ENCODE measurements at regions not wholly inside any gene's neighbourhood (a gene's known extent, or its start where the extent isn't known, plus 50 kb on each side); places are given as distances from the start of the nearest gene placed in this dataset.

- DNase-seq, result no peak
Observed at GRCh38 chr10:131726076-131726880, 174.5 kb upstream of the PPP2R2D start.

- no peak for DNase-seq
Observed at GRCh38 chr10:131726967-131727366, 173.8 kb upstream of the PPP2R2D start.

GRCh38 chr10:131727560-131727959, 173.2 kb upstream of the PPP2R2D start:
- DNase-seq, result no peak

GRCh38 chr10:131728286-131729228, 172.3 kb upstream of the PPP2R2D start:
- DNase-seq, result no peak

- DNase-seq, result no peak
Observed at GRCh38 chr10:131729361-131729760, 171.4 kb upstream of the PPP2R2D start.

- no peak for DNase-seq
Observed at GRCh38 chr10:131729938-131730660, 170.7 kb upstream of the PPP2R2D start.

- DNase-seq, result no peak
Observed at GRCh38 chr10:131730771-131731497, 169.9 kb upstream of the PPP2R2D start.

GRCh38 chr10:131731780-131732630, 168.8 kb upstream of the PPP2R2D start:
- no peak for DNase-seq

- no peak for DNase-seq
Observed at GRCh38 chr10:131732631-131733127, 168.1 kb upstream of the PPP2R2D start.

GRCh38 chr10:131733596-131733995, 167.2 kb upstream of the PPP2R2D start:
- no peak for DNase-seq

- no peak for DNase-seq
Observed at GRCh38 chr10:131735577-131735976, 165.2 kb upstream of the PPP2R2D start.

- no peak for DNase-seq
Observed at GRCh38 chr10:131736321-131736980, 164.4 kb upstream of the PPP2R2D start.

- no peak for DNase-seq
Observed at GRCh38 chr10:131737543-131738395, 163.0 kb upstream of the PPP2R2D start.

GRCh38 chr10:131738396-131738735, 162.4 kb upstream of the PPP2R2D start:
- DNase-seq, result no peak

- DNase-seq, result no peak
Observed at GRCh38 chr10:131739206-131739605, 161.6 kb upstream of the PPP2R2D start.

GRCh38 chr10:131742500-131742951, 158.3 kb upstream of the PPP2R2D start:
- DNase-seq, result no peak

- DNase-seq, result no peak
Observed at GRCh38 chr10:131743190-131744151, 157.3 kb upstream of the PPP2R2D start.

- DNase-seq, result no peak
Observed at GRCh38 chr10:131744346-131744745, 156.5 kb upstream of the PPP2R2D start.
